GM12872 (cell line): ENCODE measurements at regions not wholly inside any gene's neighbourhood (a gene's known extent, or its start where the extent isn't known, plus 50 kb on each side); places are given as distances from the start of the nearest gene placed in this dataset.

ENCODE experiments used
- TF ChIP-seq, protein P1 (sequence below): IDR thresholded peaks from 3 replicates; pipeline ENCODE4 v1.5.1; 2011; ENCODE audit warnings: low read depth, mild to moderate bottlenecking, low read length, moderate library complexity; ENCODE audit not compliant: insufficient read depth

DNA sequence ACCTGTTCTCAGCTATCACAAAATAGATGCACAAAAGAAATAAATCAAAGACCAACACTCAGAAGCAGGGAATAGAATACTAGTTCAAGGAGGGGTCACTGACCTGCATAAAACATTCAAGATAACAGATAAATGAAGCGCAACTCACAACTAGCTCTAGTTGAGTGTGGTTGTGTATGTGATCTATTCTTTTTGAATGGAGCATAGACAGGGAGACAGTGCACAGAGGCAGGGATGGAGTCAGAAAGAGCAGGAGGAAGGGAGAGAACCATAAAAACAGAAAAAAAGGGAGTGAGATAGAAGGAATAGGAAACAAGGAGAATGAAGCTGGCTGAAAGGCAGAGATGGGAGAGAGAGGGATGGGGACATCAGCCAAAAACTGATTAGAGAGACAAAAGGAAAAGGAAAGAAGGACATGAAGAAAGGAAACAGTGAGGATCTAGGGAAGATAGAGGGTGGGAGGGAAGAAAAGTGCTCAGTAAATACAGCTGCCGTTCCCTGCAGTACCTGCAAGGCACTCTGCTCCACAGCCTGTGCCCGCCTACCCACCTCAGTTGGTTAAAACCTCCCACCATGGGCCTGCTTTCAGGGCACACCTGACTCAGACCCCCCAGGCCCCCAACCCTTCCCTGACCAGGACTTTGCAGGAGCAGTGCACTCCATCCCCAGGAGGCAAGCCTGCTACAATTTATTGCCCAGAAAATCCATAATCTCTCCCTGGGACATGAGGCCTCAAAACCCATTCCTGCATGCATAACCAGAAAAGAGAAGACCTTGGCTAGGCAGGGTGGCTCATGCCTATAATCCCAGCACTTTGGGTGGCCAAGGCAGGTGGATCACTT, 385.2 kb upstream of the POU3F1 start:
- TF ChIP-seq, protein P1, sequence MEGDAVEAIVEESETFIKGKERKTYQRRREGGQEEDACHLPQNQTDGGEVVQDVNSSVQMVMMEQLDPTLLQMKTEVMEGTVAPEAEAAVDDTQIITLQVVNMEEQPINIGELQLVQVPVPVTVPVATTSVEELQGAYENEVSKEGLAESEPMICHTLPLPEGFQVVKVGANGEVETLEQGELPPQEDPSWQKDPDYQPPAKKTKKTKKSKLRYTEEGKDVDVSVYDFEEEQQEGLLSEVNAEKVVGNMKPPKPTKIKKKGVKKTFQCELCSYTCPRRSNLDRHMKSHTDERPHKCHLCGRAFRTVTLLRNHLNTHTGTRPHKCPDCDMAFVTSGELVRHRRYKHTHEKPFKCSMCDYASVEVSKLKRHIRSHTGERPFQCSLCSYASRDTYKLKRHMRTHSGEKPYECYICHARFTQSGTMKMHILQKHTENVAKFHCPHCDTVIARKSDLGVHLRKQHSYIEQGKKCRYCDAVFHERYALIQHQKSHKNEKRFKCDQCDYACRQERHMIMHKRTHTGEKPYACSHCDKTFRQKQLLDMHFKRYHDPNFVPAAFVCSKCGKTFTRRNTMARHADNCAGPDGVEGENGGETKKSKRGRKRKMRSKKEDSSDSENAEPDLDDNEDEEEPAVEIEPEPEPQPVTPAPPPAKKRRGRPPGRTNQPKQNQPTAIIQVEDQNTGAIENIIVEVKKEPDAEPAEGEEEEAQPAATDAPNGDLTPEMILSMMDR: no peak

DNA sequence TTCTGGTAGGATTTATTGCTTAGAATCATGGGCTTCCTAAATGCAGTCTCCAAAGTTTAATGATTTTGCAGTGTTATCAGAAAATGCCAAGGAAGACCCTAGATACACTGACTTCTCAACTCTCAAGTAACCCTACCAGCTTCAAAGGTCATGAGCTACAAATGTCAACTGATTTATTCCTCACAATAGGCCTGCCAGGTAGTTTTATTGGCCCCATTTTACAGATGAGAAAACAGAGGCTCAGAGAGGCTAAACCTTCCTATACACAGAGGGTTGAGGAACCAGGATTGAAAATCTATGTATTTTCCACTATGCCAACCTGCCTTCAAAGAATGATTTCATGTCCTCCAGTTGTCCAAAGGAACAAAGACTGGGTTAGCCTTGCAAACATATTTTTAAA, 384.4 kb upstream of the POU3F1 start:
- TF ChIP-seq, protein P1: no peak

DNA sequence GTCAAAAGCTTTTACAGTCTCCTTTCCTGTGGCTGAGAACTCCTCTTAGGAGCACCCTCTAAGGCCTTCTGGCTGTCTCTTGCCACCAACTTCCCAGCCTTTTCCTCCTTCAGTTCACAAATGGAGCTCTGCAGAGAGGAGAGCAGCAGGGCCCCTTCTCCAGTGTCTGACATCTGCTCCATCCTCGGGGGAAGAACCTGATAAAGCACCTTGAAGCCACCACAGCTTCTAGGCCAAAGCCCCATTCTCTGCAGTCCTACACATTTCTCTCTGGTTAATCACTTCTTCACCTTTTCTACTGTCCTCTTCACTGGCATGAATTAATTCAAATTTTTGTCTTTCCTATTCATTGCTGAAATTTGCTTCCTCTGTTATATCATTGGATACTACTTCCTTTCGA, 378.1 kb upstream of the POU3F1 start:
- TF ChIP-seq, protein P1: no peak

DNA sequence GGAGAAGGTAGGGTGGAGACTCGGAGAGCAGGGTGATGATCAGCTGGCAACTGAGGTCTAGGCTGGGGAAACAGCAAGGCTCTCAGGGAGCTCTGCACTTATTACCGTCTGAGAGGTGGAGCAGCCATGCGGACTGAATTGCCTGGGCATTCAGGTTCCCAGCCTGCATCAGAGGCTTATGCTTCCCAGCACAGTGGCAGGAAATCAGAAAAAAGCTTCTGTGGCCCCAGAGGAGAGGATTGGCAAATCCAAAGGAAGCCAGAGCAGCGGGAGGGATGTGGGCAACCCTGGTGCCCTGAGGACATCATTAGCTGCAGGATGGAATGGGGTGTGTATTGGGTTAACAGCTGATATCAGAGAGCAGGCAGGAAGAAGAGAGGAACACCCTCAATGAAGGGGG, 374.1 kb upstream of the POU3F1 start:
- TF ChIP-seq, protein P1: no peak

DNA sequence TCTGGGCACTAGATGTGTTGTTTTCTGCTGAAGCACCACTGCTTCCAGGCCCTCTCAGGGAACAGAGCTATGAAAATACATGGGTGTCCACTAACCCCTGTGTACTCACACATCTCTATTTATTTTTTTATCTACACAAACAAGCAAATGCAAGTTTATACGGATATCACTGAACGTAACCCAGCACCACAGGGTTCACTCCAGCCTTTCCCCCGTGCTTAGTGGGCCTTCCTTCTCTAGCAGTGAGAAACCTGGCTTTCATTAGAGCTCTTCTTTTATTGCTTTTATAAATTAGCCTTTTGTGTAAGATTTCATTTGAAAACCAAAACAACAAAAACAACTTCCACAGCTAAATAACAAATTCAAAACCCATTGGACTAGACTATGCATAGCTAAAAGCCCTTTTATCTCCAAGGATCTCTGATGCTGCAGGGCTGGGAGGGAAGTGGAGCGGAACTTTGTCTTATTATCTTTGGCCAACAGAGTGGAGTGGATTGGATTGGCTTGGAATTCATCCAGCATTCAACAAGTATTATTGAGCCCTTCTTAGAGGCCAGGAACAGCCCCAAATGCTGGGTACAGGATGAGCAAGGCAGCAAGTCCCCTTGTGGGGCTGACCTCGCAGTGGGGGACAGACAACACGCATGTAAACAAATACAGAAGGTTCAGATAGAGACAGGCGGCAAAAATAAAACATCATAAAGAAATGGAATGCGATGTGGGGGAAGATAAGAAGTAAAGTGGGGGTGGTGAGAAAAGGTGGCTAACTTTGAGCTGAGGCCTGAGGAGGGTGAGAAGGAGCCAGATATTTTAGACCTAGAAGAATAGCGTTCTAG, 371.8 kb upstream of the POU3F1 start:
- TF ChIP-seq, protein P1: no peak

DNA sequence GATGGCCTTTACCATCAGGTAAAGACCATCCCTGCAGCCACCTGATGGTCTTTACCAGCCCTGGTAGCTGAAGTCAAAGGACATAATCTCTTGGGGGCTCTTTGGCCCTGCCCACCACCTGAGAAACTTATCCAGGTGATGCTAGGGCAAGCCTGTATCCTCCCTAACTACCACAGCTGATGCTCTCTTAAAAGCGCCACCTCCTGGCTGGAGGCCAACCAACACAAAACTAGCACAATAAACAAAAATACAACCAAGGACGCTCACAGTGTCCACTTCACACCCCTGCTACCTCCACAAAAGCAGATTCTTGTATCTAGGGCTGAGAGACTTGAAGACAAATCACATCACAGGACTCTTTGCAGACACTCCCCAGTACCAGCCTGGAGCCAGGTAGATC, 357.1 kb upstream of the POU3F1 start:
- TF ChIP-seq, protein P1: peak; percentile 39; the same call in 1 of the 3 replicates

DNA sequence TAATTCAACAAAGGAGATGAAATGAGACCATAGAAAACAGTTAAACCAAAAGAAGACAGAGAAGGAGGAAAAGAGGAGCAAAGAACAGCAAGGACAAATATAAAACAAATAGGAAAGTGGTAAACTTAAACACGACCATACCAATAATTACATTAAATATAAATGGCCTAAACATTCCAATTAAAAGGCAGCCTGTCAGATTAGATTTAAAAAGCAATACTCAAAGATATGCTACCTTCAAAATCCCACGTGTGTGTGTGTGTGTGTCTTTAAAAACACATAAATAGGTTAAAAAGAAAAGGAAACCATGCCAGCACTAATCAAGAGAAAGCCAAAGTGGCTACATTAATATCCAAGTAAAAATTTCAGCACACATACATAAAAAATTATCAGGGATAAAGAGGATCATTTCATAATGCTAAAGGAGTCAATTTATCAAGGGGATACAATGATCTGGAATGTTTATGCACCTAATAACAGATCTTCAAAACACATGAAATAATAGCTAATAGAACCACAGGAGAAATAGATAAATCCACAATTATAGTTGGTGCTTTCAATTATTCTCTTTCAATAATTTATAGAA, 355.7 kb upstream of the POU3F1 start:
- TF ChIP-seq, protein P1: no peak
